ENCODE measurements at regions not wholly inside any gene's neighbourhood (a gene's known extent, or its start where the extent isn't known, plus 50 kb on each side); places are given as distances from the start of the nearest gene placed in this dataset.

DNA sequence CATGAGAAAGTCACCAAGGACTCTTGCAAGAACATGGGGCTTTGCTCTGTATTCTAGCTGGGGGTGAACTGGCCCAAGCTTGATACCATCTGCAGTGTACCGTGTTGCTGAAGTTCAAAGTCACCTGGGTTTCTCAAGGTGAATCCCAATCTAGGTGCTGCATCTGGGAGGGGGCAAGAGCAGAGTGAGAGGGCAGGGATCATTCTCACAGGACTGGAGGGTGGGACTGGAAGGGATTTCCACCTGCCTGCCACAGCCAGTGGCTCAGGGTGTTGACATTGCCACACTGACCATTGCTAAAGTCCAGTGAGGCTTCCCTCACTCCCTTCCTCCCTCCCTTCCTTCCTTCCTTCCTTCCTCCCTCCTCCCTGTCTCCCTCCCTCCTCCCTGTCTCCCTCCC, 98.7 kb downstream of the MYCN start:
- no peak for TF ChIP-seq CTCF (IDR thresholded peaks at IDR 0.05; ENCODE audit: insufficient read depth, low read length, poor library complexity, severe bottlenecking)
- no peak for TF ChIP-seq EZH2phosphoT487 (conservative IDR thresholded peaks at IDR 0.05; ENCODE audit: low read length)
